ENCODE measurements at regions not wholly inside any gene's neighbourhood (a gene's known extent, or its start where the extent isn't known, plus 50 kb on each side); places are given as distances from the start of the nearest gene placed in this dataset.

DNA sequence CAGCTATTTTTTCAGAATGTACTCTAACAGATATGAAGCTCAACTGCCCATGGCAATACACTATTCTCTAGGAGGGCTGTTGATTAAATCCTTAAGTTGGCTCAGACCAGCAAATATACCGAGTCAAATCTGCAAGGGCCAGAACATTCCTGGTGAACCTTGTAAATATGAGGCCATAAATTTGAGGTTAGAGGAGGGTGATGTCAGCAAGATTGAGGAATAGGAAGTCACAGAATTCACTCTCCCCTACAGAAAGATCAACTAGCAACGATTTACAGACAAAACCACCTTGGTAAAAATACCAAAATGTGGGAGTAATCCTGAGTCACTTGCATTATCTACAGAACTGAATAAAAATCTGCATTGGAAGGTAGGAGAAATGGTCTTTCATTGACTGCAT, 399.3 kb downstream of the GPM6A start:
- DNase-seq (no peak), ATAC-seq (no peak)
- intact Hi-C loops (cut with micrococcal nuclease) = no loop called here

DNA sequence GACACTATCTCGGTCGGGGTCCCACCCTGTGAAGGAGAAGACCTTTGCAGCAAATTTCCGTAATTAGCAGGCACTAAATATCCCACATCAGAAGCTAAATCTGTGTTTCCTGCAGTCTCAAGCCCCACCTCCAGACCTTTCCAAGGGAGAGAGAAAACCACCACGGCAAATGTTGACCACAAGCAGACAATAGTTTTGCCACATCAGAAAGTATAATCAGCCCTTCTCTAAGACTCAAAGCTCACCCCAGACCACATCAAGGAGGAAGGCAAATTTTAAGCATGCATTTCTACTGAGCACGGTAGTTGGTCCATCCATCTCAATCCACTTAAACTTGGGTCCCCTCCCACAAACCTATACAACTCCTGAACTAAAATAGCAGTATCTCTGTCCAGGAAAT, 398.5 kb downstream of the GPM6A start:
- intact Hi-C loops (cut with micrococcal nuclease) = no loop called here
- no peak for DNase-seq
- ATAC-seq = no peak

DNA sequence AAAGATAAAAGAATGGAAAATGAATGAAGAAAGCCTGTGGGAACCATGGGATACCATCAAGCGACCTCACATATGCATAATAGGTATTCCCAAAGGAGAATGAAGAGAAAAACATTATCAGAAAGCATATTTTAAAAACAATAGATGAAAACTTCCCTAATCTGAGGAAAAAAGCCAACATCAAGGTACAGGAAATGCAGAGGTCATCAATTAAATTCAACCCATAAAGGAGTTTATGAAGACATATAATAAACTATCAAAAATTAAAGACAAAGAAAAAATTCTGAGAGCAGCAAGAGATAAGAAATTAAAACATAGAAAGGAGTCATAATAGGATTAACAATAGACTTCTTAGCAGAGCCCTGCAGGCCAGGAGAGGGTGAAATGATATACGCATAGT, 397.5 kb downstream of the GPM6A start:
- ATAC-seq = no peak
- intact Hi-C loops (cut with micrococcal nuclease) = no loop called here
- no peak for DNase-seq

- intact Hi-C loops (cut with micrococcal nuclease) = no loop called here
- ATAC-seq = no peak
- DNase-seq = no peak
Observed at GRCh38 chr4:175418516-175418915, 393.5 kb downstream of the GPM6A start.

DNA sequence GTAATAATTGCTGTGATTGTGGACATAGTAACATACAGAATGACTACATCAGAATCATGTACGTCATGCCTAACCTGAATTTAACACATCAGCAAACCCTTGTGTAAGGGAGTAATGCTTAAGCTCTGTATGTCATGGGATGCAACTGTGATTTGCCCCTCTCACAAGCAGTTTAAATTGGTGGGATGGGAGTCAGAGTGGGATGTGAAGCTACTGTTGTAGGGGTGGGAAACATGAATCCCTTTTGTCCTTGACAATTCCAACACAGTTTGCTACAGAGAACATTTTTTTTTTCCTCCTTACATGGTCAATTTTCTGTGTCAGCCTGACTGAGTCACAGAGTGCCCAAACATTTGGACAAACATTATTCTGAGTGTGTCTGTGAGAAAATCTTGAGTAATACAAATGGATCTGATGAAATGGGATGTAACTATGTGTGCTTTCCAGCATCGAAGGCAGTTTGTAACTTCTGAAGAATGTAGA, 392.8 kb downstream of the GPM6A start:
- ATAC-seq (no peak), DNase-seq (no peak)
- intact Hi-C loops (cut with micrococcal nuclease) = no loop called here

DNA sequence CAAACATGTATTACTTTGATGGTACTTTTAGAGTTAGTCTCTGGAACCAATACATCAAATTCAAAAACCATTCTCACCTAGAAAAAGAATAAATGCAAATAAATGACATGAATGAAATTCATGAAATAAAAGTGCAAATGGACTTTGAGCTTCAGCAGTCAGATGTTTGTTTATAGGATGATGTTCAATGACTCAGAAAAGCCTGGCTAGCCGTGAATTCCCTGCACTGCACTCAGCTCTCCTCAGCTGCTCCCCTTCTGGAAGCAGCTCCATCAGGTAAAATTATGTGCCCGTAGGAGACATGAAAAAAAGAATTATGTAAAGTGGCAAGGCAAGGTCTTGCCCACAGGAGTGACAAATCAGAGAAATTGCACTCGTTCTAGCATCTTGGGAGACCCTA, 390.6 kb downstream of the GPM6A start:
- intact Hi-C loops (cut with micrococcal nuclease) = no loop called here
- DNase-seq (no peak), ATAC-seq (no peak)

DNA sequence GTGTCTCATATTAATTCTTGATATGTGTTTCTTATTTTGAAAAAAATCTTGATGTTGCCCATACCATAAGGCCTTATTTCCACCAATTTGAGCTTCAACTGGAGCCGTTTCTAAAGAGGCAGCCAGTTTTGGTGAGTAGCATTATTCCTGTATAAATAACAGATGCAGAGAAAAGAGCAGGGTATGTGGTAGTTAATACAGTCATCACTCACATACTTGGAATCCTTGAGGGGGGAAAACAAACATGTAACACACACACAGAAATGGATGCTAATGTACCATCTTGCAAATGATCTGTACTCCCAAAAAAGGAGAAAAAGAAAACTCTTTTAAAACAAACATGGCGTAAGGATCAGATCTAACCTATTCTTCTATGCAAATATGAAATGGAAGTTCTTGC, 389.7 kb downstream of the GPM6A start:
- DNase-seq (no peak), ATAC-seq (no peak)
- intact Hi-C loops (cut with micrococcal nuclease) = no loop called here

DNA sequence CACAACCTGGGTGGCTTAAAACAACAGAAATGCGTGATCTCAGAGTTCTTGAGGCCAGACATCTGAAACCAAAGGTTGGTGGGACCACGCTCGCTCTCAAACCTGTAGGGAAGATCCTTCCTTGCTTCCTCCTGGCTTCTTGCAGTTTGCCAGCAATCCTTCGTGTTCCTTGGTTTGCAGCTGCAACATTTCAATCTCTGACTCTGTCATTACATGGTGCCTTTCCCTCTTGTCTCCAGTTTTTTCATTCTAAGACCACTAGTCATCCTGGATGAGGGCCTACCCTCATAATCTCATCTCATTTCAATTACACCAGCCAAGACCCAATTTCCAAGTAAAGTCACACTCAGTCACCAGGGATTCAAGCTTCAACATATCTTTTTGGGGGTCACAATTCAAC, 388.0 kb downstream of the GPM6A start:
- DNase-seq = no peak
- intact Hi-C loops (cut with micrococcal nuclease) = no loop called here
- ATAC-seq = no peak

DNA sequence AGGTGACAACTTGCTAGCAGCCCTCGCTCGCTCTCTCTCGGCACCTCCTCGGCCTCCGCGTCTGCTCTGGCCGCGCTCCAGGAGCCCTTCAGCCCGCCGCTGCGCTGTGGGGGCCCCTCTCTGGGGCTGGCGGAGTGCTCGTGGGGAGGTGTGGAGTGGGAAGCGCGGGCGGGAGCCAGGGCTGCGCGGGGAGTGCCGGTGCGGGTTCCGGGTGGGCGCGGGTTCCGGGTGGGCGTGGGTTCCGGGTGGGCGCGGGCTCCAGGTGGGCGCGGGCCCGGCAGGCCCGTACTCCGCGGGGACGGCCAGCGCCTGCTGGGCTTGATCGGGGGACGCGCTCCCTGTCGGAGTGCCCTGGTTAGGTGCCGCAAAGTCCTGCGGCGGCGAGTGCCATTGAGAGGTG, 384.3 kb downstream of the GPM6A start:
- no peak for ATAC-seq
- no peak for DNase-seq
- intact Hi-C loops (cut with micrococcal nuclease) = no loop called here

DNA sequence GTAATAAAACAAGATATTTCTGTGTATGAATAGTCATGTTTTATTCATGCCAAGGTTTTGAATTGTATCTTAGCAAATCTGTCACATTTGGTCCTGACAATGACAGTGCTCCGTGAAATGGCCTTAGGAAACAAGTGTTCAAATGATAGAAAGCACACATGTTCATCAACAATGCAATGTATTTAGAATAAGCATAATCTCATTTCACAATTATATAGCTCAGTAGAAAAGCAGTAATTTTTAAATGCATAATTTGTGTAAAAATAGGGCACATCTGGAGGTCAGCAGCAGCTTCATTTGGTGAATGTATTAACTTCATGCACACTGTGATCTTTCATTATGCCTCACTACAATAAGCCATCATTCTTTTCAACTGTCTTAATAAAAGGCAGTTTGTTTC, 380.4 kb downstream of the GPM6A start:
- no peak for ATAC-seq
- DNase-seq = no peak
- intact Hi-C loops (cut with micrococcal nuclease) = no loop called here

DNA sequence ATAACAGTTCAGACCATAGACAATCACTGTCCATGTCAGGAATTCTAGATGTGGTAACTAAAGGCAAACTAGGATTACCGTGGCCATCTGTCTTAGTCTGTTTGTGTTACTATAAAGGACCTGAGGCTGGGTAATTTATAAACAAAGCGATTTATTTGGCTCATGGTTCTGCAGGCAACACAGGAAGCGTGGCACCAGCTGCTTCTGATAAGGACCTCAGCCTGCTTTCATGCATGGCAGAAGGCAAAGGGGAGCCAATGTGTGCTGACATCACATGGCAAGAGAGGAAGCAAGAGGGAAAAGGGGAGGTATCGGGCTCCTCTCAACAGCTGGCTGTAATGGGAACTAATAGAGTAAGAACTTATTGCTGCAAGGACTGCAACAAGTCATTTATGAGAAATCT, 376.7 kb downstream of the GPM6A start:
- ATAC-seq (no peak), DNase-seq (no peak)
- intact Hi-C loops (cut with micrococcal nuclease) = no loop called here

- DNase-seq (no peak), ATAC-seq (no peak)
- intact Hi-C loops (cut with micrococcal nuclease) = no loop called here
Observed at GRCh38 chr4:175436196-175436595, 375.9 kb downstream of the GPM6A start.

GRCh38 chr4:175440786-175441185, 371.3 kb downstream of the GPM6A start:
- DNase-seq (no peak), ATAC-seq (no peak)
- intact Hi-C loops (cut with micrococcal nuclease) = no loop called here

GRCh38 chr4:175441256-175441655, 370.8 kb downstream of the GPM6A start:
- ATAC-seq (no peak), DNase-seq (no peak)
- intact Hi-C loops (cut with micrococcal nuclease) = no loop called here

DNA sequence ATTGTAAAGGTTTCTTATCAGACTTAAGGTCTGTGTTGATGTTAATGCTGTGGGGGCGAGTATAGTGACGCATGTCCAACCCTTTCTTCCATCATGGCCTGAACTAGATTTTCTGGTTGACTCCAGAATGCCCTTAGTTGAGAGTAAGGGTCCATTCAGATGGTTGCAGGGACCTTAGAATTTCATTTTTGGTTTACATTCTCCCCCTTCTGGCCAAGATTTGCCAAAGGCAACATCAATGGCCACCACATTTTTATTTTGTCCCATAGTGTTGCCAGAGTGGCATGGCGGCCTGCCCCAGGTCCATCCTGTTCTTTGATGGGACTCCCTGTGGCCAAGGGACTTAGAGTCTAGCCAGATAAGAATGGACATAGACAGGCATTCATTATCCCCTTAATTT, 368.5 kb downstream of the GPM6A start:
- intact Hi-C loops (cut with micrococcal nuclease) = no loop called here
- ATAC-seq (no peak), DNase-seq (no peak)

DNA sequence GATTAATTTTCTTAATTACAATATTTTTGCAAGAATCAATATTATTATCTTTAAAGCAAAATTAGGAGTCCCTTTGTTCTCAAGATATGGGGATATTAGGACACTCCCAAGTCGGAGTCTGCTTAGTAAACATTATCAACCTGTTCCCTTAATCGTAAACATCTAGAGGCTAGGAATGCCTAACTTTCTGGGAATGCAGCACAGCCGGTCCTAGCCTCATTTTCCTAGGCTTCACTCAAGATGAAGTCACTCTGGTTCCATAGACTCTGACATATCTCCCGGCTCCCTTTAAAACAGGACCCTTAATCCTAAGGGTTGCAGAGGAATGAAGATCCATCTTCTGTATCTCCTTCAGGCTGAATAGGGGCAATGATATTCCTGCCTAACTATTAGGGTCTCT, 367.6 kb downstream of the GPM6A start:
- no peak for DNase-seq
- intact Hi-C loops (cut with micrococcal nuclease) = no loop called here
- no peak for ATAC-seq

DNA sequence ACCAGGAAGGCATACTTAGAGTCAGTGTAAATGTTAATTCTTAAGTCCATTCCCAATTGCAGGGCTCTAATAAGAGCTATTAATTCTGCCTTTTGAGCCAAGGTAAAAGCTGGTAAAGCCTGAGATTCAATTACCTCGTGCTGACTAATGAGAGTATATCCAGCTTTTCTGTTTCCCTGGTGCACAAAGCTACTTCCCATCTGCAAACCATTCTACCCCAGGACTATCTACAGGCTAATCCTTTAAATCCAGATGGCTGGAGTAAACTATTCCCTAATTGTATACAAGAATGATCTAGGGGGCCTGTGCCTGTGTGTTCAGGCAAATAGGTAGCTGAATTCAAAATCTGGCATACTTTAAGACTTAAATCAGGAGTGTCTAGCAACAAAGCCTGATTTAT, 365.0 kb downstream of the GPM6A start:
- intact Hi-C loops (cut with micrococcal nuclease) = no loop called here
- no peak for DNase-seq
- ATAC-seq = no peak

- ATAC-seq = no peak
- no peak for DNase-seq
- intact Hi-C loops (cut with micrococcal nuclease) = no loop called here
Observed at GRCh38 chr4:175450446-175450845, 361.6 kb downstream of the GPM6A start.

- DNase-seq = no peak
- intact Hi-C loops (cut with micrococcal nuclease) = no loop called here
- no peak for ATAC-seq
Observed at GRCh38 chr4:175451238-175451965, 360.7 kb downstream of the GPM6A start.

GRCh38 chr4:175453456-175453855, 358.6 kb downstream of the GPM6A start:
- DNase-seq = no peak
- ATAC-seq = no peak
- intact Hi-C loops (cut with micrococcal nuclease) = no loop called here

- ATAC-seq (no peak), DNase-seq (no peak)
- intact Hi-C loops (cut with micrococcal nuclease) = no loop called here
Observed at GRCh38 chr4:175456131-175456530, 355.9 kb downstream of the GPM6A start.

GRCh38 chr4:175457956-175458355, 354.1 kb downstream of the GPM6A start:
- no peak for ATAC-seq
- intact Hi-C loops (cut with micrococcal nuclease) = no loop called here

More at GRCh38 chr4:175457956-175458355, 354.1 kb downstream of the GPM6A start:
- DNase-seq = no peak
